HG03342 (cell line): ENCODE measurements at regions not wholly inside any gene's neighbourhood (a gene's known extent, or its start where the extent isn't known, plus 50 kb on each side); places are given as distances from the start of the nearest gene placed in this dataset.
"Not testable (repeated sequence)": the region's sequence is repeated elsewhere in the genome, so short reads cannot be mapped to it uniquely, and the experiment has no call there.

ENCODE experiments used
- ATAC-seq: cut with Tn5 transposase; IDR thresholded peaks from one replicate; pipeline ENCODE4 v1.9.1; 2021; ENCODE audit warnings: mild to moderate bottlenecking, moderate library complexity; ENCODE audit not compliant: unreplicated experiment

DNA sequence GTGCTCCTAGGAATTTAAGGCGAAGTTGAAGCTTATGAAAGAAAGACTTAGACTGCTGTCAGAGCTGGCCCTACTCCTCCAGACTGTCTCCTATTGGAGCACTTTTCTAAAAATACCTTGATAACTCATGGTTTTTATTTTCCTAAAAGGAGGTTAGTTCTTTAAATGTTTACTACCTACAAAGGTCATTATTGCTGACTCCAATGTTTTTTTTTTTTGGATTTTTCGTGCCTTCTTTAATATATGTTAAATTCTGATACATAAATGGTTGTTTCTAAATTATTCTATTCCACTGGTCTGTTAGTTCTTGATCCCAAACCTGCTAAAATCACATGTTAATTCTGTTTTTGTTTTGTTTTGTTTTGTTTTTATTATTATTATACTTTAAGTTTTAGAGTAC lies 227.6 kb upstream of the FTMT start:
- ATAC-seq: no peak

DNA sequence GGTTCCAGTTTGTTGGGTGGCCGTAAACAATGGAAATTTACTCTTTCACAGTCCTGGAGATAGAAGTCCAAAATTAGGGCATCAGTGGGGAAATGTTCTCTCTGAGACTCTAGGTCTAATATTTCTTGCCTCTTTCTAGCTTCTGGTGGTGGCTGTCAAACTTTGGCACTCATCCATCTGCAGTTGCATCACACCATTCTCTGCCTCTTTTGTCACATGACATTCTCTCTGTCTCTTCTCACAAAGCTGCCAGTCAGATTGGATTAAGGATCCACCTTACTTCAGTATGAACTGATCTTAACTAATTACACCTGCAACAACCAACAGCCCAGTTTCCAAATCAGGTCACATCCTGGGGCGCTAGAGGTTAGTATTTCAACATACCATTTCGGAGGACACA lies 222.9 kb upstream of the FTMT start:
- no peak for ATAC-seq

GRCh38 chr5:121630402-121630801 lies 221.3 kb upstream of the FTMT start:
- no peak for ATAC-seq

DNA sequence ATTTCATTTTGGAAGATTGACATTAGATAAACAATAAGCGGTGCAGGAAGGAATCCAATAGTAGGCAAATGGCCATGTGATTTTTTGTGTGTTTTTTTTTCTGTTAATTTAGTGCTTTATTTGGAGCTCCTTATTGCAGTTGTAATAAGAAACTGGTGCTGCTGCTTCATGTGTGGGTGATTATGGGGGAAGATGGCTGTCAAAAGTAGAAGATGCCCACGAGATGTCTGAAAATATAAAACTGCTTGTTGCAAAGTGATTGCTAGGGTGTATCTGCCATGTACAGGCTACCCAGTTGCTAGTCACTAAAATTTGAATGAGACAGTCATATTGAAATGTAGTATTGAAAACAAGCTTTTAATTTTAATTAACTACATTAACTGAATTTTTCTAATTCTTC lies 216.7 kb upstream of the FTMT start:
- ATAC-seq: no peak

GRCh38 chr5:121638126-121638525 lies 213.6 kb upstream of the FTMT start:
- ATAC-seq: no peak

DNA sequence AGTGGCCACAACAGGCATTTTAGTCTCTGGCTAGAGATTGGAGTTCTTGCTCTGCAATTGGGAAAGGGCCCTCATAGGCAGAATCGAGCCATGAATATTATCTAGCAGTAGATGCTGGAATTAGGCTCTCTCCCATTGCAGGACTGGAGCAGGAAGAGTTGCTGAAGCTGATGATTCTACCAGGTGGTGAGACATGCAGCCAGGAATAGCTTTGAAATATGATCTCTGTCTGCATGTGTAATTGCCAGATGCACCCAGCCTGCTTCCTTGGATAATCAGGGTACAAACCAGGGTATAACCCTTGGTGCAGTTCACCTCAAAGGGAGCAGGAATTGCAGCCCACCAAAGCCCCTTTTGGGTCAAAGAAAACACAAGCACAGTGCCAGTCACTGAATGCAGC lies 211.4 kb upstream of the FTMT start:
- ATAC-seq: no peak

- no peak for ATAC-seq
Observed at GRCh38 chr5:121658221-121658620, 193.5 kb upstream of the FTMT start.

DNA sequence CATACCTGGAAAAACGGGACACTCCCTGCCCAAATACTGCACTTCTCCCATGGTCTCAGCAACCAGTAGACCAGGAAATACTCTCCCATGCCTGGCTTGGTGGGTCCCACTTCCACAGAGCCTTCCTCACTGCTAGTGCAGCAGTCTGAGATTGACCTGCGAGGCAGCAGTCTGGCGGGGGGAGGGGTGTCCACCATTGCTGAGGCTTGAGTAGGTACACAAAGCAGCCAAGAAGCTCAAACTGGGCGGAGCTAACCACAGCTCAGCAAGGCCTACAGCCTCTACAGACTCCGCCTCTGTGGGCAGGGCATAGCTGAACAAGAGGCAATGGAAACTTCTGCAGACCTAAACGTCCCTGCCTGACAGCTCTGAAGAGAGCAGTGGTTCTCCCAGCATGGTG lies 191.5 kb upstream of the FTMT start:
- no peak for ATAC-seq

- ATAC-seq: not testable (repeated sequence)
Observed at GRCh38 chr5:121665542-121665941, 186.1 kb upstream of the FTMT start.

- ATAC-seq: no peak
Observed at GRCh38 chr5:121667292-121667691, 184.4 kb upstream of the FTMT start.

DNA sequence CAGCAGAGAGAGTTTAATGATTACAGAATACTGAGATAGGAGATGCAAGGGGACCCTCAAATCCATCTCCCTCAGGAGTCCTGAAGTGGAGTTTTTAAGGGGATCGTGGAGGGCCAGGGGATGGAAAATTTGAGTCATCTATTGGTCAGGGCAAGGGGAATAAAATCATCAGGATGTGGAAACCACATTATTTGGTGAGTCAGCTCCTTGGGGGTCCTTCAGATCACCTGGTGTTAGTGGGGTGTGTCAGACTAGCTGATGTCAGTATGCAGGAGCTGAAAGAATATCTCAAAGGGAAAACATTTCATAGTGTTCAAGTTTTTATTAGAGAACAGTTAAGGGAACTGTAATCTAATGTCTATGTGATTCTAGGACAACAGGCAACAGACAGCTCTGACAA lies 183.0 kb upstream of the FTMT start:
- ATAC-seq: no peak

DNA sequence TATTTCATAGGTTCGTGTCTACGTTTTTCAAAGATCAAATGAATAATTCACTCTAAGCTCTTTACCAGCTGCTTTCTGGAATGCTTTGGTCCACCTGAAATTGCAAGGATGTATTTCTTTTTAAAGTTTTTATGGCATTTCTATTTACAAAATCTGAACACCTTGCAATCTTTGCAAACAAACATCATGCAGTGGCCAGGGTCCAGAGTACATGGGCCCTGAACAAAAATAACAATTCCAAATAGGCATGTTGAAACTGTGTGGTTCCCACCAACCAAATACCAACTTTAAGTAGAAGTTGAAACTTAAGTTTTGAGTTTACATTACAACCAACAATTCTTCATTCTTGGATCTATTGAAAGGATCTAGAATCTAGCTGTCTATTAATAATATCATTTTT lies 180.1 kb upstream of the FTMT start:
- ATAC-seq: no peak

DNA sequence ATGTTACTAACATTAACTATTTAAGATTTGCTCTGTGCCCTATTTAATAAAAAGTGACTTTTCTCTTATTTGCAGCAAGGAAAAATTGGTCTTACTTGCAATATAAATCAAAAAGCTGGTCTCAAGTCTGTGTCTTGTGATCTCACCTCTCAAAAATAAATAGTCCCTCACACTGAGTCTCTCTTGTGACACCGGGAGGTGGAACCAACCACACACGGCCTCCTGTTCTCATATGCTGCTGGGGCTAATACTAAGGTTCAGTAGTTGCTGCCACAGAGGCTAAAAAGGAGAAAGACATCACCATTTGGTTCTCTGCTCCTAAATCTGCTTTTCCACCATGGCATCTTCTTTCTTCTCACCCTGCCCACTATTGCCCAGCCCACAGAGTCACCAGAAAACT lies 175.8 kb upstream of the FTMT start:
- ATAC-seq: no peak

GRCh38 chr5:121681229-121681855 lies 170.3 kb upstream of the FTMT start:
- no peak for ATAC-seq

GRCh38 chr5:121688126-121688525 lies 163.6 kb upstream of the FTMT start:
- no peak for ATAC-seq

GRCh38 chr5:121688781-121689180 lies 162.9 kb upstream of the FTMT start:
- no peak for ATAC-seq

- no peak for ATAC-seq
Observed at GRCh38 chr5:121691478-121691877, 160.2 kb upstream of the FTMT start.

DNA sequence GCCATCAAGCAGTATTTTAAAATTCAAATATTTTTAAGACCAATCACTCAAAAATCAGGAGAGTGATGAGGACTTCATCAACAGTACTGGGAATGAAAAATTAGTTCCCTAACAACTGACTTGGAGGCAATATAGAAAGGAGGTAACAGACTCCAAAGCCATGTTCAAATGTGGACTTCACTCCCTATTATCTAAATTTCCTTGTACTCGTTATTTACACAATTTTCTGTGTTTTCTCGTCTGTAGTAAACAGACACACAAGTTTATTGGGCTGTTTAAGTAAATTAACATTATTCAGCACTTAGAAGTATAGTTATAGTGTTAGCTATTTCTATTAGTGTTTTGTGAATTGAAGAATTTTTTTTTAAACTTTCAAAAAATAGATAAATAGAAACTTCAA lies 159.5 kb upstream of the FTMT start:
- no peak for ATAC-seq

GRCh38 chr5:121693864-121694263 lies 157.8 kb upstream of the FTMT start:
- no peak for ATAC-seq

GRCh38 chr5:121695307-121695706 lies 156.4 kb upstream of the FTMT start:
- ATAC-seq: no peak

DNA sequence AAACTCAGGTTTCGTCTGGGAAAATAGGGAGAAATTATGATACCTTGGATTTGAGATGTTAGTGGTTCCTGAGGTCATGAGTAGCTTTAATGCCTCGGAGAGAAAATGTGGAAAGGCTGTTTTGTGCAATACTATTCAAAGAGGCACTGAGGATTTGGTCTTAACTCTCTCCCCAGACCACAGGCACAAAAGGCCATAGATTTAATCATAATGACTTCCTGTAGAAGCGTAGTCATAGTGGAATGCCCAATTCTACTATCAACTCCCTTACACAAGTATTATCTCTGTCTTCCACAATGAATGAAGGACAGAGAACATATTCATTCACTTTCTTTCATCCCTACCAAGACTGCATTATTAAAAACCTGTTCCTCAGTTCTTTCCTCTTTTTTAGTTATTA lies 153.0 kb upstream of the FTMT start:
- ATAC-seq: no peak

DNA sequence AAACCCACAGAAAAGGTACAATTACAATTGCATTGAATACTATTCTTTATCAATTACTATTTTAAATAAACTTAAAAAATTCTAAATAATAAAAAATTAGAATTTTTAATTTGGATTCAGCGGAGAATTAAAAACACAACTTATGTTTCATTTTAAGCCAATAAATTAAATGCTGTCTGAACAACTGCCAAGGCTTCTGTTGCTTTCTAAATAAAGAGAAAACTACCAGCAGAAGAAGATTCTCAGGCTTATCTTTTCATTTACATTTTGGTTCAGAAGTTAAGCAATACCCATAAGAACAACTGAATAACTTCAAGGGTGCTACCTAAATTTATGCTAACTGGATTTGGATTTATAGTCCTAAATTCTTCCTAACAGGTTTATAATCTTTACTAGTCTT lies 150.0 kb upstream of the FTMT start:
- no peak for ATAC-seq

- ATAC-seq: no peak
Observed at GRCh38 chr5:121702682-121703081, 149.0 kb upstream of the FTMT start.

DNA sequence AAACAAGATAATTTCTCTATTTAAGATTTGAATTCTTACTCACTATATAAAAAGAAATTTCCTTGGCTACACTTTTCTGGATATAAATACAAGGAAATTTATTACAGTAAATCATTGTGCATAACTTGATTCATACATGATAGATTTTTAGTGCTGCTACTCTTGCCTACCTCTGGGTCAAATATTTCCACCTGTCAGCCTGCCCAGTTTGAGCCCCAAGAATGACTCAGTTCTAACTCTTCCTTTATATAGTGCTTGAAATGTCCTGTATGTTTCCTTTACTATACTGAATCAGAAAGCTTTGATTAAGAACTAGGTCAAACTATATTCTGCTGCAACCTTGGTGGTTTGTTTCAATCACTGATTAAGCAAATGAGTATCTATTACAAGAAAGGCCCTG lies 147.4 kb upstream of the FTMT start:
- ATAC-seq: no peak
